ENCODE measurements at regions not wholly inside any gene's neighbourhood (a gene's known extent, or its start where the extent isn't known, plus 50 kb on each side); places are given as distances from the start of the nearest gene placed in this dataset.
A peak's percentile ranks its signal among the peaks of the same experiment; 100 is the strongest.

DNA sequence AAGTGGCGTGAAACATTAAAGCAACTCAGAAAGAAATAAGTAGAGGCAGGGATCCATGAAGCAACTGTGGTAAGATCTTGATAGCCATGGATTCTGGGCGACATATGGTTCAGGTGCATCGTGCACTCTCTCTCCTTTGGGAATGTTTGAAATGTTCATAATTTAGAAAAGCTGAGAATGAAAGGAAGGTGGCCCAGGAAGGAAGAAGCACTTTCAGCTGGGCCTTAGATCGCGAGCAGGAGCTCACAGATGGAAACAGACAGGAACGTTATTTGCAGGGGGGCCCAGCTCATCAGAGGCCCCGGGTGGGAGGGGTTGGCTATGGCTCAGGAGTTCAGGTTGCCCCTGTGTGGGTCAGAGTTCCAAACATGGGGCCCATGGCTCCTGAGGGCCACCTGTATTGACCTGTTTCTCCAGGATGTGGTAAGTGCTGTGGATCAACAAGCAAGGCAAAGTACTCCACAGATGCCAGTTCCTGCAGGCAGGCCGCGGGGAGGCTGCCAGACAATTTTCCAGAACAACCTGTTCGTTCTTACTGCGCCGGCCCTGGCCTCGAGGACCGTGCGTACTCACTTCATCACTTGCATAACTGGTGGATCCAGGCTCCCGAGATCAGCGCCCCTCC, 253.2 kb downstream of the TOMM20 start (continued):
- TF ChIP-seq, protein P1, sequence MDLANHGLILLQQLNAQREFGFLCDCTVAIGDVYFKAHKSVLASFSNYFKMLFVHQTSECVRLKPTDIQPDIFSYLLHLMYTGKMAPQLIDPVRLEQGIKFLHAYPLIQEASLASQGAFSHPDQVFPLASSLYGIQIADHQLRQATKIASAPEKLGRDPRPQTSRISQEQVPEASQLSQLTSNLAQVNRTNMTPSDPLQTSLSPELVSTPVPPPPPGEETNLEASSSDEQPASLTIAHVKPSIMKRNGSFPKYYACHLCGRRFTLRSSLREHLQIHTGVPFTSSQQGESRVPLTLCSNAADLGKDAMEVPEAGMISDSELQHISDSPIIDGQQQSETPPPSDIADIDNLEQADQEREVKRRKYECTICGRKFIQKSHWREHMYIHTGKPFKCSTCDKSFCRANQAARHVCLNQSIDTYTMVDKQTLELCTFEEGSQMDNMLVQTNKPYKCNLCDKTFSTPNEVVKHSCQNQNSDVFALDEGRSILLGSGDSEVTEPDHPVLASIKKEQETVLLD (IDR thresholded peaks at IDR 0.05): no peak
- no peak for TF ChIP-seq POLR2G (IDR thresholded peaks at IDR 0.05; ENCODE audit: low read depth, low read length)
- TF ChIP-seq, protein P2, sequence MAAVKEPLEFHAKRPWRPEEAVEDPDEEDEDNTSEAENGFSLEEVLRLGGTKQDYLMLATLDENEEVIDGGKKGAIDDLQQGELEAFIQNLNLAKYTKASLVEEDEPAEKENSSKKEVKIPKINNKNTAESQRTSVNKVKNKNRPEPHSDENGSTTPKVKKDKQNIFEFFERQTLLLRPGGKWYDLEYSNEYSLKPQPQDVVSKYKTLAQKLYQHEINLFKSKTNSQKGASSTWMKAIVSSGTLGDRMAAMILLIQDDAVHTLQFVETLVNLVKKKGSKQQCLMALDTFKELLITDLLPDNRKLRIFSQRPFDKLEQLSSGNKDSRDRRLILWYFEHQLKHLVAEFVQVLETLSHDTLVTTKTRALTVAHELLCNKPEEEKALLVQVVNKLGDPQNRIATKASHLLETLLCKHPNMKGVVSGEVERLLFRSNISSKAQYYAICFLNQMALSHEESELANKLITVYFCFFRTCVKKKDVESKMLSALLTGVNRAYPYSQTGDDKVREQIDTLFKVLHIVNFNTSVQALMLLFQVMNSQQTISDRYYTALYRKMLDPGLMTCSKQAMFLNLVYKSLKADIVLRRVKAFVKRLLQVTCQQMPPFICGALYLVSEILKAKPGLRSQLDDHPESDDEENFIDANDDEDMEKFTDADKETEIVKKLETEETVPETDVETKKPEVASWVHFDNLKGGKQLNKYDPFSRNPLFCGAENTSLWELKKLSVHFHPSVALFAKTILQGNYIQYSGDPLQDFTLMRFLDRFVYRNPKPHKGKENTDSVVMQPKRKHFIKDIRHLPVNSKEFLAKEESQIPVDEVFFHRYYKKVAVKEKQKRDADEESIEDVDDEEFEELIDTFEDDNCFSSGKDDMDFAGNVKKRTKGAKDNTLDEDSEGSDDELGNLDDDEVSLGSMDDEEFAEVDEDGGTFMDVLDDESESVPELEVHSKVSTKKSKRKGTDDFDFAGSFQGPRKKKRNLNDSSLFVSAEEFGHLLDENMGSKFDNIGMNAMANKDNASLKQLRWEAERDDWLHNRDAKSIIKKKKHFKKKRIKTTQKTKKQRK (IDR thresholded peaks at IDR 0.05; ENCODE audit: borderline replicate concordance, low read depth, low read length): no peak
- peak; percentile 19; the same call in 1 of the 2 replicates for TF ChIP-seq ZNF707 (CRISPR knock-in tag; conservative IDR thresholded peaks at IDR 0.05)
- TF ChIP-seq E2F3 (CRISPR knock-in tag; IDR thresholded peaks at IDR 0.05): 0 out of 2 replicates have a peak, but pooled peaks have one; percentile 67
- TF ChIP-seq IFI16 (CRISPR knock-in tag; IDR thresholded peaks at IDR 0.05): 0 out of 2 replicates have a peak, but pooled peaks have one; percentile 28
- TF ChIP-seq ZNF239 (CRISPR knock-in tag; IDR thresholded peaks at IDR 0.05): 0 out of 2 replicates have a peak, but pooled peaks have one; percentile 27
- TF ChIP-seq GABPB2 (CRISPR knock-in tag; conservative IDR thresholded peaks at IDR 0.05): no peak
- no peak for TF ChIP-seq FOXK2 (conservative IDR thresholded peaks at IDR 0.05 in 1 of 2, IDR thresholded peaks at IDR 0.05 in 1 of 2; ENCODE audit: low read depth in 2 of 2)
- 0 out of 2 replicates have a peak, but pooled peaks have one; percentile 4 for TF ChIP-seq CAMTA2 (CRISPR knock-in tag; conservative IDR thresholded peaks at IDR 0.05)
- TF ChIP-seq, protein P3, sequence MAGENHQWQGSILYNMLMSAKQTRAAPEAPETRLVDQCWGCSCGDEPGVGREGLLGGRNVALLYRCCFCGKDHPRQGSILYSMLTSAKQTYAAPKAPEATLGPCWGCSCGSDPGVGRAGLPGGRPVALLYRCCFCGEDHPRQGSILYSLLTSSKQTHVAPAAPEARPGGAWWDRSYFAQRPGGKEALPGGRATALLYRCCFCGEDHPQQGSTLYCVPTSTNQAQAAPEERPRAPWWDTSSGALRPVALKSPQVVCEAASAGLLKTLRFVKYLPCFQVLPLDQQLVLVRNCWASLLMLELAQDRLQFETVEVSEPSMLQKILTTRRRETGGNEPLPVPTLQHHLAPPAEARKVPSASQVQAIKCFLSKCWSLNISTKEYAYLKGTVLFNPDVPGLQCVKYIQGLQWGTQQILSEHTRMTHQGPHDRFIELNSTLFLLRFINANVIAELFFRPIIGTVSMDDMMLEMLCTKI (IDR thresholded peaks at IDR 0.05; ENCODE audit: partially characterized antibody): no peak
- TF ChIP-seq NRF1 (conservative IDR thresholded peaks at IDR 0.05 in 1 of 2, IDR thresholded peaks at IDR 0.05 in 1 of 2): 0 out of 4 replicates have a peak, but pooled peaks of 1 of the 2 experiments have one; percentile 3
- TF ChIP-seq, protein P4, sequence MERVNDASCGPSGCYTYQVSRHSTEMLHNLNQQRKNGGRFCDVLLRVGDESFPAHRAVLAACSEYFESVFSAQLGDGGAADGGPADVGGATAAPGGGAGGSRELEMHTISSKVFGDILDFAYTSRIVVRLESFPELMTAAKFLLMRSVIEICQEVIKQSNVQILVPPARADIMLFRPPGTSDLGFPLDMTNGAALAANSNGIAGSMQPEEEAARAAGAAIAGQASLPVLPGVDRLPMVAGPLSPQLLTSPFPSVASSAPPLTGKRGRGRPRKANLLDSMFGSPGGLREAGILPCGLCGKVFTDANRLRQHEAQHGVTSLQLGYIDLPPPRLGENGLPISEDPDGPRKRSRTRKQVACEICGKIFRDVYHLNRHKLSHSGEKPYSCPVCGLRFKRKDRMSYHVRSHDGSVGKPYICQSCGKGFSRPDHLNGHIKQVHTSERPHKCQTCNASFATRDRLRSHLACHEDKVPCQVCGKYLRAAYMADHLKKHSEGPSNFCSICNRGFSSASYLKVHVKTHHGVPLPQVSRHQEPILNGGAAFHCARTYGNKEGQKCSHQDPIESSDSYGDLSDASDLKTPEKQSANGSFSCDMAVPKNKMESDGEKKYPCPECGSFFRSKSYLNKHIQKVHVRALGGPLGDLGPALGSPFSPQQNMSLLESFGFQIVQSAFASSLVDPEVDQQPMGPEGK (CRISPR knock-in tag; IDR thresholded peaks at IDR 0.05; ENCODE audit: borderline replicate concordance): 0 out of 2 replicates have a peak, but pooled peaks have one; percentile 2
- no peak for TF ChIP-seq FOXM1 (IDR thresholded peaks at IDR 0.05; ENCODE audit: low read depth)
- no peak for TF ChIP-seq FOXM1 (CRISPR knock-in tag; IDR thresholded peaks at IDR 0.05; ENCODE audit: low read depth)
- TF ChIP-seq, protein P5, sequence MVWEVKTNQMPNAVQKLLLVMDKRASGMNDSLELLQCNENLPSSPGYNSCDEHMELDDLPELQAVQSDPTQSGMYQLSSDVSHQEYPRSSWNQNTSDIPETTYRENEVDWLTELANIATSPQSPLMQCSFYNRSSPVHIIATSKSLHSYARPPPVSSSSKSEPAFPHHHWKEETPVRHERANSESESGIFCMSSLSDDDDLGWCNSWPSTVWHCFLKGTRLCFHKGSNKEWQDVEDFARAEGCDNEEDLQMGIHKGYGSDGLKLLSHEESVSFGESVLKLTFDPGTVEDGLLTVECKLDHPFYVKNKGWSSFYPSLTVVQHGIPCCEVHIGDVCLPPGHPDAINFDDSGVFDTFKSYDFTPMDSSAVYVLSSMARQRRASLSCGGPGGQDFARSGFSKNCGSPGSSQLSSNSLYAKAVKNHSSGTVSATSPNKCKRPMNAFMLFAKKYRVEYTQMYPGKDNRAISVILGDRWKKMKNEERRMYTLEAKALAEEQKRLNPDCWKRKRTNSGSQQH (CRISPR knock-in tag; IDR thresholded peaks at IDR 0.05): peak; percentile 59; the same call in 1 of the 2 replicates
- TF ChIP-seq ZNF212 (CRISPR knock-in tag; IDR thresholded peaks at IDR 0.05): 0 out of 2 replicates have a peak, but pooled peaks have one; percentile 68
- TF ChIP-seq SMAD3 (CRISPR knock-in tag; conservative IDR thresholded peaks at IDR 0.05): 0 out of 2 replicates have a peak, but pooled peaks have one; percentile 29

Data from K562 (cell line).